Caco-2 (cell line): ENCODE measurements at regions not wholly inside any gene's neighbourhood (a gene's known extent, or its start where the extent isn't known, plus 50 kb on each side); places are given as distances from the start of the nearest gene placed in this dataset.
"Not testable (repeated sequence)": the region's sequence is repeated elsewhere in the genome, so short reads cannot be mapped to it uniquely, and the experiment has no call there.

ENCODE experiments used
- BruUV-seq: library from RNA; stranded (reverse); fragments of 400-500 nt; replicated peaks from 2 replicates; lab custom pipeline; 2021; lab: Mats Ljungman, UMichigan
- CTCF ChIA-PET: fragments of 300-600 bp; sonication (Branson Sonifier 250); formaldehyde crosslinking; loops from one replicate; lab custom pipeline; 2022; ENCODE audit warnings: antibody characterized with exemption; lab: Charles Lee
- POLR2A ChIA-PET: fragments of 300-600 bp; sonication (Branson Sonifier 250); formaldehyde crosslinking; loops from one replicate; lab custom pipeline; 2022; ENCODE audit warnings: antibody characterized with exemption; lab: Charles Lee
- DNase-seq, 2 experiments: peaks; one replicate each; pipeline versions ENCODE4 v3.0.0 to v3.0.0-alpha.2; 2020 to 2022
- H3K27me3 ChIP-seq: replicated peaks from 2 replicates; pipeline ENCODE4 v1.6.0; 2011; ENCODE audit warnings: low read length; ENCODE audit not compliant: control insufficient read depth, insufficient read depth
- H3K36me3 ChIP-seq: 2 replicates; pipeline ENCODE4 v1.5.1; 2011; ENCODE audit warnings: low read length; ENCODE audit not compliant: control insufficient read depth, insufficient read depth
- H3K4me1 ChIP-seq: fragments of 250-450 bp; sonication (Bioruptor Pico); 2 replicates; pipeline ENCODE4 v1.5.1; 2020; ENCODE audit warnings: mild to moderate bottlenecking
- H3K4me3 ChIP-seq: 2 replicates; pipeline ENCODE4 v1.5.1; 2011; ENCODE audit warnings: low read depth, mild to moderate bottlenecking, control low read depth, low read length
- H3K9me3 ChIP-seq: fragments of 250-450 bp; sonication (Bioruptor Pico); 2 replicates; pipeline ENCODE4 v1.5.1; 2020; ENCODE audit warnings: mild to moderate bottlenecking, moderate library complexity
- H3K27ac Mint-ChIP-seq: one replicate; pipeline ENCODE4 v1.8.0; 2022; ENCODE audit warnings: mixed read lengths; ENCODE audit not compliant: unreplicated experiment
- H3K27me3 Mint-ChIP-seq: one replicate; pipeline ENCODE4 v1.8.0; 2022; ENCODE audit warnings: mixed read lengths; ENCODE audit not compliant: insufficient read depth, unreplicated experiment
- H3K36me3 Mint-ChIP-seq: one replicate; pipeline ENCODE4 v1.8.0; 2022; ENCODE audit warnings: mild to moderate bottlenecking, mixed read lengths; ENCODE audit not compliant: insufficient read depth, unreplicated experiment
- H3K4me1 Mint-ChIP-seq: one replicate; pipeline ENCODE4 v1.8.0; 2022; ENCODE audit warnings: low read depth, mixed read lengths; ENCODE audit not compliant: unreplicated experiment
- H3K4me3 Mint-ChIP-seq: one replicate; pipeline ENCODE4 v1.8.0; 2022; ENCODE audit warnings: mild to moderate bottlenecking, moderate library complexity, mixed read lengths; ENCODE audit not compliant: unreplicated experiment
- H3K9me3 Mint-ChIP-seq: one replicate; pipeline ENCODE4 v1.8.0; 2022; ENCODE audit warnings: mixed read lengths; ENCODE audit not compliant: unreplicated experiment
- intact Hi-C: fragments of 100-400 bp; cut with micrococcal nuclease; formaldehyde crosslinking; loops from one replicate; pipeline ENCODE4 v1.10.0; 2022; ENCODE audit not compliant: unreplicated experiment
- TF ChIP-seq, protein P1 (sequence below), 2 experiments: fragments of 200-600 bp in 1 of 2; IDR thresholded peaks; 1 replicate in 1 of 2; 2 replicates in 1 of 2; pipeline versions ENCODE4 v1.5.1 to v1.8.0; 2011 to 2022; ENCODE audit warnings: antibody characterized with exemption in 1 of 2, control low read depth in 1 of 2, inconsistent platforms in 1 of 2, low read depth in 1 of 2, low read length in 1 of 2, mild to moderate bottlenecking in 1 of 2, moderate library complexity in 1 of 2; ENCODE audit not compliant: insufficient read depth in 1 of 2, severe bottlenecking in 1 of 2, unreplicated experiment in 1 of 2

DNA sequence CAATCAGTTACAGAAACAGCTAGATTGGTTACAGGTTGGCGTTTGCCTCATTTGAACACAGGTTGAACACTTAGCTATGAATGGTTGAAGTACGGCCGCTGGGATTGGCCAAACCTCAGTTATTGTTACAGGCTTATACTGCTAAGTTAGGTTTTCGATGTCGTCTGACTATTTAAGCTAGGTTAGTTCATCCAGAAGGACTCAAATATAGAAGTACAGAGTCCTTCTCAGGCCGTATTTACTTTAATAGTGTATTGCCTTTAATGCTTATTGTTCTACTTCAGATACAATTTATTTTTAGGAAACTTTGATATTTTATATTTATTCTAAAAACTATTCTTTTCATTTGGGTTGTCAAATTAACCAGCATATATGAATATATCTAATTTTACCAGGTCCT is 334.7 kb downstream of the FAT4 start:
- Histone ChIP-seq H3K27me3 (no peaks in the 10 kb centered on the region), H3K4me3 (no peak overlapping the region), H3K9me3 (no peaks in the 10 kb centered on the region), H3K4me1 (no peaks in the 10 kb centered on the region), H3K36me3 (no peaks in the 10 kb centered on the region)
- Mint-ChIP-seq H3K9me3 (no peaks in the 10 kb centered on the region), H3K36me3 (no peaks in the 10 kb centered on the region), H3K27ac (no peak overlapping the region), H3K4me3 (no peak overlapping the region), H3K4me1 (no peaks in the 10 kb centered on the region), H3K27me3 (no peaks in the 10 kb centered on the region)
- TF ChIP-seq, protein P1, sequence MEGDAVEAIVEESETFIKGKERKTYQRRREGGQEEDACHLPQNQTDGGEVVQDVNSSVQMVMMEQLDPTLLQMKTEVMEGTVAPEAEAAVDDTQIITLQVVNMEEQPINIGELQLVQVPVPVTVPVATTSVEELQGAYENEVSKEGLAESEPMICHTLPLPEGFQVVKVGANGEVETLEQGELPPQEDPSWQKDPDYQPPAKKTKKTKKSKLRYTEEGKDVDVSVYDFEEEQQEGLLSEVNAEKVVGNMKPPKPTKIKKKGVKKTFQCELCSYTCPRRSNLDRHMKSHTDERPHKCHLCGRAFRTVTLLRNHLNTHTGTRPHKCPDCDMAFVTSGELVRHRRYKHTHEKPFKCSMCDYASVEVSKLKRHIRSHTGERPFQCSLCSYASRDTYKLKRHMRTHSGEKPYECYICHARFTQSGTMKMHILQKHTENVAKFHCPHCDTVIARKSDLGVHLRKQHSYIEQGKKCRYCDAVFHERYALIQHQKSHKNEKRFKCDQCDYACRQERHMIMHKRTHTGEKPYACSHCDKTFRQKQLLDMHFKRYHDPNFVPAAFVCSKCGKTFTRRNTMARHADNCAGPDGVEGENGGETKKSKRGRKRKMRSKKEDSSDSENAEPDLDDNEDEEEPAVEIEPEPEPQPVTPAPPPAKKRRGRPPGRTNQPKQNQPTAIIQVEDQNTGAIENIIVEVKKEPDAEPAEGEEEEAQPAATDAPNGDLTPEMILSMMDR (IDR thresholded peaks at IDR 0.05; ENCODE audit: insufficient read depth in 1 of 2, low read depth in 1 of 2, low read length in 1 of 2, severe bottlenecking in 1 of 2, unreplicated experiment in 1 of 2), result no peak
- ChIA-PET CTCF (no interaction called here), POLR2A (no interaction called here)
- DNase-seq, result no peak
- no TSS peak for BruUV-seq
- intact Hi-C loops, result no loop called here

DNA sequence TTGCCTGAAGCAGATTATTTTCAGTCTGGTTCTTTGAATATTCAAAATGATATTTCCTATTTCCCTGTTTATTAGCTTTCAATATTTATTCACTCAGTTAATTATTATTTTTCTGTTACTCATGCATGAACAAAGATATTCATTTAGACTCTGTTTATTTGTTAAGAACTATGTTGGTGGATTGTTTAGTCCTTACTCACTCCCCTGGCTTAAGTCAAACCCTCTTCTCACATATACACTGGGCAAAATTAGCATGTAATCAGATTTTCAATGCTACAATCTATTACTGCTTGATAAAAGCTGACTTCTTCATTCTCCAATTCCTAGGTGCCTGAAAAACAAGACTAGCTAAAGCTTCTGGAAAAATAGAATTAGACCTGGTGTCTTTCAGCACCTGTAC is 335.8 kb downstream of the FAT4 start:
- Histone ChIP-seq H3K9me3 (no peaks in the 10 kb centered on the region), H3K4me3 (no peak overlapping the region), H3K27me3 (no peaks in the 10 kb centered on the region), H3K36me3 (no peaks in the 10 kb centered on the region), H3K4me1 (no peaks in the 10 kb centered on the region)
- Mint-ChIP-seq H3K36me3 (no peaks in the 10 kb centered on the region), H3K9me3 (no peaks in the 10 kb centered on the region), H3K4me3 (no peak overlapping the region), H3K27me3 (no peaks in the 10 kb centered on the region), H3K27ac (no peak overlapping the region), H3K4me1 (no peaks in the 10 kb centered on the region)
- TF ChIP-seq, protein P1 (IDR thresholded peaks at IDR 0.05; ENCODE audit: insufficient read depth in 1 of 2, low read depth in 1 of 2, low read length in 1 of 2, severe bottlenecking in 1 of 2, unreplicated experiment in 1 of 2), result no peak
- intact Hi-C loops, result no loop called here
- POLR2A ChIA-PET, result no interaction called here
- no TSS peak for BruUV-seq
- no peak for DNase-seq
- CTCF ChIA-PET, result no interaction called here

DNA sequence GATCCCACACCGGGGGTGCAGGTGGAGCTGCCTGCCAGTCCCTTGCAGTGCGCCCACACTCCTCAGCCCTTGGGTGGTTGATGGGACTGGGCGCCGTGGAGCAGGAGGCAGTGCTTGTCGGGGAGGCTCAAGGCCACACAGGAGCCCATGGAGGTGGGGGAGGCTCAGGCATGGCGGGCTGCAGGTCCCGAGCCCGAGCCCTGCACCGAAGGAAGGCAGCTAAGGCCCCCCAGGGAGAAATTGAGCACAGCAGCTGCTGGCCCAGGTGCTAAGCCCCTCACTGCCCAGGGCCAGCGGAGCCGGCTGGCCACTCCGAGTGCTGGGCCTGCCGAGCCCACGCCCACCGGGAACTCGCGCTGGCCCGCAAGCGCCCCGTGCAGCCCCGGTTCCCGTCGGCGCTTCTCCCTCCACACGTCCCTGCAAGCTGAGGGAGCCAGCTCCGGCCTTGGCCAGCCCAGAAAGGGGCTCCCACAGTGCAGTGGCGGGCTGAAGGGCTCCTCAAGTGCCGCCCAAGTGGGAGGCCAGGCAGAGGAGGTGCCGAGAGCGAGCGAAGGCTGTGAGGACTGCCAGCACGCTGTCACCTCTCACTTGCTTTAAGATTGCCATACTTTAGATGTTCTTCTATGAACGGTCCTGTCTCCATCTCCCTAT is 337.1 kb downstream of the FAT4 start:
- H3K9me3 Mint-ChIP-seq, DNase-seq, H3K4me3 Mint-ChIP-seq, H3K27me3 Mint-ChIP-seq, H3K4me3 ChIP-seq, POLR2A ChIA-PET, intact Hi-C loops, H3K9me3 ChIP-seq, BruUV-seq, H3K27me3 ChIP-seq, CTCF ChIA-PET, H3K4me1 Mint-ChIP-seq, H3K27ac Mint-ChIP-seq, H3K36me3 ChIP-seq, H3K4me1 ChIP-seq, H3K36me3 Mint-ChIP-seq: not testable (repeated sequence)
